GM18517 (cell line): ENCODE measurements at regions not wholly inside any gene's neighbourhood (a gene's known extent, or its start where the extent isn't known, plus 50 kb on each side); places are given as distances from the start of the nearest gene placed in this dataset.
"Not testable (repeated sequence)": the region's sequence is repeated elsewhere in the genome, so short reads cannot be mapped to it uniquely, and the experiment has no call there.

Experiments used
- ATAC-seq: cut with Tn5 transposase; IDR thresholded peaks from one replicate; pipeline ENCODE4 v1.9.1; 2021; ENCODE audit warnings: mild to moderate bottlenecking, moderate library complexity; ENCODE audit not compliant: unreplicated experiment

DNA sequence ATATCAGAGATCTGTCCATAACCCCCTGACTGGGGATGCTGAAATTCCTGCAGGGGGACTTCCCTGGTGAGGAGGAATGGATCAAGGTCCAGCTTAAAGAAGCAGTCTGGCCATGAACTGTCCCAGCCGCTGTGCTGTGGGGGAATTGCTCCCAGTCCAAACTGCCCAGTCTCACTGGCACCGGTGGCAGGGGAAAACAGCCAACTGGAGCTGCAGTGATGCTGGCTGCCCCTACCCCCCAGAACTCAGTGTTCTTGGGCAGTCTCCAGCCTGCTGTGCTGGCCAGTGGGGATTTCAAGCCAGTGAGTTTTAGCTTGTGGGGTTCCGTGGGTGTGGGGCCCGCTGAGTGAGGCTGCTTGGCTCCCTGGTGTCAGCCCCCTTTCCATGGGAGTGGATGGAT, 306.5 kb upstream of the RPS23 start:
- no peak for ATAC-seq

GRCh38 chr5:82583331-82583730, 305.2 kb upstream of the RPS23 start:
- not testable (repeated sequence) for ATAC-seq

- ATAC-seq = no peak
Measured at GRCh38 chr5:82564963-82565362, 286.8 kb upstream of the RPS23 start.

GRCh38 chr5:82563745-82564144, 285.6 kb upstream of the RPS23 start:
- no peak for ATAC-seq

DNA sequence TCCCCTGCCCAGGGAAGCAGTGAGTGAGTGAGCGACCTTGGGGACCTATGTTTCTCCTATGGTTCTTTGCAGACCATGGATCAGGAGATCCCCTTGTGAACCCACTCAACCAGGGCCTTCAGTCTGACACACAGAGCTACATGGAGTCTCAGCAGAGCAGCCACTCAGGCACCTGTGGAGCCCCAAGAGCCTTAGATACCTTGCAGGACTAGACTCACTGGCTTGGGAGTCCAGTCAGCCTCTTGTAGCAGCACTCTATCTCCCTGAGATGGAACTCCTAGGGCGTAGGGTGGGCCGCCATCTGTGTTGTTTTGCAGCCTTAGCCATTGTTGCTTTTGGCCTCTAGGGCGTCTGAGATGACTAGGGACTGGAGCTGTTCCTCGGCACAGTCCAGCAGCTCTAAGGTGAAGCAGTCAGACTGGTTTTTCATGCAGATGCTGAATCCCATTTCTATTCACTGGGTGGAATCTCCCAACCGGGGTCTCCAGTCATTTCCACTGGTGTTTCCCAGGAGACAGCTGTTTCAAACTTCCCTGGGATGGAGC, 284.6 kb upstream of the RPS23 start:
- ATAC-seq = no peak

DNA sequence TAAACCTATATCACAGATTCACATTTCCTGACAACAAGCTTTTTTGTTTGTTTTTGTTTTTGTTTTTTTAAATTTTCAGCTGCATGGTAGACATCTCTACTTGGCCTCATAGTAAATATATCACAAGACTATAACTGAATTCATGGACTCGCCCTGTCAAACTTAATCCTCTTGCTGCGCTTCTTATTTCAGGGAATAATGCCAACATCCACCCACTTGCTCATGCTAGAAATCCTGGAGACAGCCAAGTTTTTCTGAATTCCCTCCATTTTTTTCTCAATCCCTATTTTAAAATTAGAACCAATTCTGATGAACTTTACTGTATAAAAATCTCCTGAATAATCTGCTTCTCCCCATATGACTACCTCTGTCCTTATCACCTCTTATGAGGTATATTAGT, 283.6 kb upstream of the RPS23 start:
- ATAC-seq = no peak

- ATAC-seq = no peak
Measured at GRCh38 chr5:82560969-82561368, 282.8 kb upstream of the RPS23 start.

GRCh38 chr5:82560561-82560960, 282.4 kb upstream of the RPS23 start:
- no peak for ATAC-seq

GRCh38 chr5:82551840-82552385, 273.8 kb upstream of the RPS23 start:
- ATAC-seq = no peak

DNA sequence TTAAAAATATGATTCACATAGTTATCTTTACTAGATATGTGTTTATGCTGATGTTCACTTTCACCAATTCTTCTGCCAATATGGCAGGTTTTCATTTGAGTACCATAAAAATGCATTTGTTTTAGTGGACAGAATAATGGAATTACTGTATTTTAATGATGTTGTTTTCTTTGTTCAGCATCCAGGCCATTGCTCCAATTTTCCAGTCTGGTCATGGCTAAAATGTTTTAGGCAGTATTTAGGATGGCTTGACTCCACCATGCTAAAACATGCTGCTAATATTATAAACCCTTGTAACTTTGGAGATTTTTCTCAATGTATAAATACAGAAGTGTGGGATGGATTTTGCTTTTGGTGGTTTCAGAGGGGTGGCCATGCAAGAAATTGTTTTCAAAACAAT, 273.0 kb upstream of the RPS23 start:
- ATAC-seq = no peak

- no peak for ATAC-seq
Measured at GRCh38 chr5:82549263-82549662, 271.1 kb upstream of the RPS23 start.

- no peak for ATAC-seq
Measured at GRCh38 chr5:82544004-82544403, 265.9 kb upstream of the RPS23 start.

GRCh38 chr5:82540301-82540700, 262.1 kb upstream of the RPS23 start:
- no peak for ATAC-seq

DNA sequence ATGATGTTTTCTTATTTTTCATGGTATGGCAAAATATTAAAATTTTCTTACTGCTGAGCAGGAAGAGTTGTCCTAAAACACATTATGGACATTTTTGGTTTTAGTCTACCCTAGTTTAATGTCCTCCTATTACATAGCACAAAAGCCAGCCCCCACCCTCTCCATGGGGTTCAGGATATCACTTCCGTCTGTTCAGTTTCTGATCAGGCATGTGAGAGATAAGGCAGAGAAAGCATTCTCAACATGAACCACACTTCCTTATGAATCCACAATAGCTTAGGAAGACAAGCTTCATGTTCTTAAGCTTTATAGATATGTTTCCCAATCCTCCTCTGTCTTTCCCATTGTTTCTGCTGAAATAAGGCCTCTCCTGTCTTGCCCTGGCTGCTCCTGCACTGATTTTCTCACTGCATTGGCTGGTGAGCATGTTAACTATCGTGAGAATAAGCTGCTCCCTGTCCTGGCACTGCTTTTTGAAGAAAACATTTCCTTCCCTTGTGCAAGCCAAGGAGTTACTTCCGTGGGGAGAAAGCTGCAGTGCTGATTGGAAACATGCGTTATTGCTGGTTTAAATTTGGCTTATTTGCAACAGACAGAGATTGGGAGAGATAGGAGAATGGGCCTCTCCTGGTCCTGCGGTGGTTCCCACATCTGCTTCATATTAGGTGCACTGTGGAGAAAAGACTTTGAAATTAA, 260.3 kb upstream of the RPS23 start:
- no peak for ATAC-seq

GRCh38 chr5:82537687-82538306, 259.6 kb upstream of the RPS23 start:
- no peak for ATAC-seq

- ATAC-seq = no peak
Measured at GRCh38 chr5:82534986-82535385, 256.8 kb upstream of the RPS23 start.

DNA sequence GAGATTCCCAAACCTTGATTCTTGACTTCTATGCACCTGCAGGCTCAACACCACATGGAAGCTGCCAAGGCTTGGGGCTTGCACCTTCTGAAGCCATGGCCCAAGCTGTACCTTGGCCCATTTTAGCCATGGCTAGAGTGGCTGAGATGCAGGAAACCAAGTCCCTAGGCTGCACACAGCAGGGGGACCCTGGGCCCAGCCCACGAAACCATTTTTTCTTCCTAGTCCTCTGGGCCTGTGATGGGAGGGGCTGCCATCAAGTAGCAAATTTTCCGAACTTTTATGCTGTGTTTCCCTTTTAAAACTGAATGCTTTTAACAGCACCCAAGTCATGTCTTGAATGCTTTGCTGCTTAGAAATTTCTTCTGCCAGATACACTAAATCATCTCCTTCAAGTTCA, 253.9 kb upstream of the RPS23 start:
- ATAC-seq = not testable (repeated sequence)

DNA sequence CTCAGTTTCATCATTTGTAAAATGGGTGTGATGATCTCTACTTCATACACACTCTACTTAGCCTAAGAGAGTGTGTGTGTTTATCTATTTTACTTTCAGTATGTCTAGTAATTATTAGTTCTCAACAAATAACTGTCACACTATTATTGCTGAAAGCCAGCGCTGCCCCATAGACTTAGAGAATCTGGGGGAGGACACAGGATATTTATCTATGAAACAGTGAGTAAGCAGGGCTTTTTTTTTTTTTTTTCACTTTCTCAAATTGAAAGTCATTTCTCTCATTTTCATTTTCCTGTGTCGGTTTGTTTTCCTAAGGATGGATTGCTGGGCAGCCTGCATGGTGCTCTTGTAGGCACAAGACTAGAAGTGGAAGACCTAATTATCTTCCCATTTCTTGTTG, 248.4 kb upstream of the RPS23 start:
- ATAC-seq = no peak

- no peak for ATAC-seq
Measured at GRCh38 chr5:82525626-82526025, 247.5 kb upstream of the RPS23 start.

DNA sequence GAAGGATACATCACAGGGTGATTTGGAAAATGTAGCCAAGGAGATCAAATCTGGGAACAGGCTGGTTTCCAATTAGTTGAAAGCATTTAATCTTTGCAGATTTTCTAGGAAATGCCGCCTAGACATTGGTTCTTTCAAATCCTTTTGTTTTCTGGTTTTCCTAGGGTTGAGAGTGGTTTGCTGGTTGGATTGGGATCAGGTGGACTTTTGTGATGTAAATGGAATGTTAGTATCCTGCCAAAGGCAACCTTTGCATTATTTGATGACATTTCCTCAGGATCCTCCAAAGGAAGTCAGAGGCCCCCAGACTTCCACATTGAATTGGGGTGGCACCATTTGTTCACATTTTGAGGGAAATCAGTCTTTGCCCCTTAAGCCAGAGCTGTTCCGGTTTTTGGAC, 245.5 kb upstream of the RPS23 start:
- no peak for ATAC-seq

GRCh38 chr5:82522897-82523296, 244.7 kb upstream of the RPS23 start:
- no peak for ATAC-seq

GRCh38 chr5:82521431-82522051, 243.4 kb upstream of the RPS23 start:
- no peak for ATAC-seq
